ENCODE measurements at regions not wholly inside any gene's neighbourhood (a gene's known extent, or its start where the extent isn't known, plus 50 kb on each side); places are given as distances from the start of the nearest gene placed in this dataset.

- no TSS peak for BruUV-seq (replicated peaks)
- H3K4me3 ChIP-seq = no peak overlapping the region
- no peak for TF ChIP-seq SREBF2 (CRISPR knock-in tag; IDR thresholded peaks at IDR 0.05)
- no peak for TF ChIP-seq HDAC6 (IDR thresholded peaks at IDR 0.05; ENCODE audit: low read depth, low read length)
- TF ChIP-seq ZNF239 (CRISPR knock-in tag; IDR thresholded peaks at IDR 0.05) = no peak
- TF ChIP-seq TAL1 (IDR thresholded peaks at IDR 0.05) = no peak
- no peak for TF ChIP-seq RFX7 (CRISPR knock-in tag; IDR thresholded peaks at IDR 0.05)
- TF ChIP-seq ZNF583 (CRISPR knock-in tag; IDR thresholded peaks at IDR 0.05) = no peak
- TF ChIP-seq ZKSCAN1 (IDR thresholded peaks at IDR 0.05; ENCODE audit: low read depth, low read length) = no peak
- TF ChIP-seq DEAF1 (CRISPR knock-in tag; IDR thresholded peaks at IDR 0.05) = no peak
- TF ChIP-seq BRF1 (IDR thresholded peaks at IDR 0.05; ENCODE audit: borderline replicate concordance, extremely low read depth, insufficient read length) = no peak
- TF ChIP-seq ZBTB43 (CRISPR knock-in tag; IDR thresholded peaks at IDR 0.05) = no peak
- no peak for TF ChIP-seq ATF4 (CRISPR knock-in tag; IDR thresholded peaks at IDR 0.05)
- TF ChIP-seq ZBTB7A (IDR thresholded peaks at IDR 0.05; ENCODE audit: borderline replicate concordance, control insufficient read depth, low read depth, low read length) = no peak
- TF ChIP-seq ATF1 (CRISPR knock-in tag; IDR thresholded peaks at IDR 0.05) = no peak
- TF ChIP-seq ATF1 (tag; IDR thresholded peaks at IDR 0.05) = no peak
- no peak for TF ChIP-seq CHD4 (IDR thresholded peaks at IDR 0.05; ENCODE audit: insufficient read depth, insufficient replicate concordance, low read depth, low read length, poor library complexity, severe bottlenecking)
- no peak for TF ChIP-seq NBN (IDR thresholded peaks at IDR 0.05; ENCODE audit: low read depth)
- no peak for TF ChIP-seq ZC3H4 (CRISPR knock-in tag; IDR thresholded peaks at IDR 0.05; ENCODE audit: borderline replicate concordance)
- no peak for TF ChIP-seq HCFC1 (IDR thresholded peaks at IDR 0.05; ENCODE audit: low read depth, low read length)
- TF ChIP-seq SMAD3 (CRISPR knock-in tag; conservative IDR thresholded peaks at IDR 0.05) = no peak
- TF ChIP-seq WHSC1 (IDR thresholded peaks at IDR 0.05; ENCODE audit: low read length) = no peak
- TF ChIP-seq TFE3 (CRISPR knock-in tag; IDR thresholded peaks at IDR 0.05) = no peak
- no peak overlapping the region for H2AFZ ChIP-seq (ENCODE audit: low read depth, low read length)
- ChIA-PET POLR2A (no interaction called here), CTCF (ENCODE audit: low intra/inter-chr PET ratio) (no interaction called here)
- H3K4me2 ChIP-seq (ENCODE audit: insufficient read depth, low read length) = no peak overlapping the region
- no peaks in the 10 kb centered on the region for H3K9me1 ChIP-seq (ENCODE audit: control insufficient read depth, insufficient read depth, low read length)
- no peak for DNase-seq (ENCODE audit: extremely low read depth in 1 of 4, low spot score in 3 of 4)
- no peak for FAIRE-seq
- no peaks in the 10 kb centered on the region for H4K20me1 ChIP-seq (replicated peaks; ENCODE audit: control insufficient read depth, insufficient read depth, low read length)
- in situ Hi-C loops (cut with MboI) = no loop called here
- no peak for ATAC-seq
- 2% methylated on average over 9 of the region's 9 CpGs for WGBS (ENCODE audit: insufficient coverage, low coverage, missing lambda C conversion rate)
- H3K4me1 ChIP-seq (replicated peaks in 1 of 2; ENCODE audit: control insufficient read depth in 2 of 2, insufficient read depth in 2 of 2, low read length in 2 of 2) = no peaks in the 10 kb centered on the region
- no peaks in the 10 kb centered on the region for H3K9me3 ChIP-seq (replicated peaks; ENCODE audit: control insufficient read depth, insufficient read depth, low read depth, low read length)
- H3K27ac ChIP-seq (ENCODE audit: extremely low read depth, low read depth, low read length) = no peak overlapping the region
- H3K79me2 ChIP-seq (ENCODE audit: control insufficient read depth, insufficient read depth, low read length) = no peaks in the 10 kb centered on the region
- H3K9ac ChIP-seq (ENCODE audit: insufficient read depth in 1 of 2, low read depth in 2 of 2, low read length in 2 of 2) = no peak overlapping the region
- no peaks in the 10 kb centered on the region for H3K27me3 ChIP-seq (ENCODE audit: control insufficient read depth in 2 of 2, insufficient read depth in 2 of 2, low read length in 2 of 2)
- H3K36me3 ChIP-seq (ENCODE audit: control insufficient read depth, insufficient read depth, low read length) = no peaks in the 10 kb centered on the region
- intact Hi-C loops (cut with micrococcal nuclease) = no loop called here
Measured at GRCh38 chr11:133693110-133693509, 152.2 kb downstream of the SPATA19 start.
